ENCODE measurements at regions not wholly inside any gene's neighbourhood (a gene's known extent, or its start where the extent isn't known, plus 50 kb on each side); places are given as distances from the start of the nearest gene placed in this dataset.

DNA sequence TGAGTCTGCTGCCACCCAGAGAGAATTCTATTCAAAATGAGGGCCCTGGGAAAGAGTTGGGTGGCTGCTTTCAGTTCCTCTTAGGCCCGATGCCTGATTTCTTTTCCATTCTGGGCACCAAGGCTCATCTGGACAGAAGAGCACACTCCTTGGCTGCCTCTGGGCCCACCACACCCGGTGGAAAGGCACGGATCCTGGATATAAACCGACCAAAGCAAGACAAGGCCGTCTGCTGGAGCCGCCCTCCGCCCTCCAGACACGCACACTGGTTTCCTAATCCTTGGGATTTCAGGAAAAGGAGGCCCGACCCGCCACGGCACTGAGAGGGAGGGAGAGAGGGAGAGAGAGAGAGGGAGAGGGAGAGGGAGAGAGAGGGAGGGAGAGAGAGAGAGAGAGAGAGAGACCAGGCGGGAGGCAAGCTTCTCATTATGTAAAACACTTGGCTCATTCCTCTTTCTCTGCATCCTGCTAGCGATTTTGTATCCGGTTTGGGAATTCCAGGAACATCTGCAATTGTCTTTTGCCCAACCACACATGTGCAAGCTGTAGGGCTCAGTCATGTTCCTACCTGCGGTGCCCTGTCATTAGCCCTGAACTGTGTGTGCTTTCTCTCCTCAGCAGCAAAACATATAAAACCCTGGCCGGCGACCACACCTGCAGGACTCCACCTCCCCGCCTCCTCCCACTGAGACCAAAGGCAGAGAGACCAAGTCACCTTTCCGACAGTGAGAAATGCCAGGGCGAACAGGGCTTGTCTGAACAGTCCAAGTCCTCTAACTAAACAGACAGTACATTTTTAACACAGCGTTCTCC is 347.2 kb downstream of the SOX9 start:
- H3K4me3 ChIP-seq (ENCODE audit: low read length), result no peak overlapping the region

GRCh38 chr17:72468841-72469240 is 348.0 kb downstream of the SOX9 start:
- Histone ChIP-seq H3K27ac (ENCODE audit: low read length) (no peak overlapping the region), H3K4me2 (ENCODE audit: low read length) (no peak overlapping the region), H4K20me1 (ENCODE audit: low read length) (no peaks in the 10 kb centered on the region), H3K27me3 (ENCODE audit: low read length) (no peaks in the 10 kb centered on the region), H3K79me2 (ENCODE audit: low read length) (peaks cover 85% of the 10 kb centered on the region), H3K9ac (ENCODE audit: low read length) (no peak overlapping the region), H3K4me3 (ENCODE audit: low read length) (no peak overlapping the region), H3K36me3 (ENCODE audit: low read depth, low read length) (peaks cover 4% of the 10 kb centered on the region; the same call in 1 of the 2 replicates), H2AFZ (ENCODE audit: low read length) (no peak overlapping the region), H3K9me3 (ENCODE audit: low read length) (no peaks in the 10 kb centered on the region), H3K4me1 (ENCODE audit: insufficient read depth, low read length) (peaks cover 32% of the 10 kb centered on the region), H3F3A (ENCODE audit: low read length, unreplicated experiment) (peaks cover 9% of the 10 kb centered on the region), H3K9me2 (replicated peaks; ENCODE audit: low read length) (no peaks in the 10 kb centered on the region)
- no peak for TF ChIP-seq EZH2 (IDR thresholded peaks at IDR 0.05; ENCODE audit: low read length, unreplicated experiment)
- TF ChIP-seq, protein P1, sequence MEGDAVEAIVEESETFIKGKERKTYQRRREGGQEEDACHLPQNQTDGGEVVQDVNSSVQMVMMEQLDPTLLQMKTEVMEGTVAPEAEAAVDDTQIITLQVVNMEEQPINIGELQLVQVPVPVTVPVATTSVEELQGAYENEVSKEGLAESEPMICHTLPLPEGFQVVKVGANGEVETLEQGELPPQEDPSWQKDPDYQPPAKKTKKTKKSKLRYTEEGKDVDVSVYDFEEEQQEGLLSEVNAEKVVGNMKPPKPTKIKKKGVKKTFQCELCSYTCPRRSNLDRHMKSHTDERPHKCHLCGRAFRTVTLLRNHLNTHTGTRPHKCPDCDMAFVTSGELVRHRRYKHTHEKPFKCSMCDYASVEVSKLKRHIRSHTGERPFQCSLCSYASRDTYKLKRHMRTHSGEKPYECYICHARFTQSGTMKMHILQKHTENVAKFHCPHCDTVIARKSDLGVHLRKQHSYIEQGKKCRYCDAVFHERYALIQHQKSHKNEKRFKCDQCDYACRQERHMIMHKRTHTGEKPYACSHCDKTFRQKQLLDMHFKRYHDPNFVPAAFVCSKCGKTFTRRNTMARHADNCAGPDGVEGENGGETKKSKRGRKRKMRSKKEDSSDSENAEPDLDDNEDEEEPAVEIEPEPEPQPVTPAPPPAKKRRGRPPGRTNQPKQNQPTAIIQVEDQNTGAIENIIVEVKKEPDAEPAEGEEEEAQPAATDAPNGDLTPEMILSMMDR (conservative IDR thresholded peaks at IDR 0.05; ENCODE audit: low read depth, low read length), result no peak
- TF ChIP-seq EZH2phosphoT487 (IDR thresholded peaks at IDR 0.05; ENCODE audit: borderline replicate concordance, low read length), result no peak
- ATAC-seq (no peak), DNase-seq (no peak)
- BruUV-seq (replicated peaks), result no TSS peak
- intact Hi-C loops (cut with micrococcal nuclease), result loop anchor here (5.0 kb wide), 1 partner anchor 73 kb away; no protein-coding TSS in a partner anchor
- POLR2A ChIA-PET (ENCODE audit: unreplicated experiment), result no interaction called here
- CTCF ChIA-PET, result no interaction called here

More for the DNA sequence above, 347.2 kb downstream of the SOX9 start:
- peaks cover 90% of the 10 kb centered on the region for H3K79me2 ChIP-seq (ENCODE audit: low read length)
- intact Hi-C loops (cut with micrococcal nuclease), result loop anchor here (5.0 kb wide), 1 partner anchor 74 kb away; no protein-coding TSS in a partner anchor
- ATAC-seq (no peak), DNase-seq (no peak)
- CTCF ChIA-PET, result no interaction called here
- H3K27ac ChIP-seq (ENCODE audit: low read length), result peak overlapping the region; percentile 96
- peaks cover 4% of the 10 kb centered on the region; the same call in 1 of the 2 replicates for H3K9me3 ChIP-seq (ENCODE audit: low read length)
- peak overlapping the region; percentile 96; the same call in 1 of the 2 replicates for H3K9ac ChIP-seq (ENCODE audit: low read length)
- peaks cover 10% of the 10 kb centered on the region; the same call in 1 of the 2 replicates for H3K36me3 ChIP-seq (ENCODE audit: low read depth, low read length)
- no peaks in the 10 kb centered on the region for H4K20me1 ChIP-seq (ENCODE audit: low read length)
- POLR2A ChIA-PET (ENCODE audit: unreplicated experiment), result no interaction called here
- TF ChIP-seq, protein P1 (conservative IDR thresholded peaks at IDR 0.05; ENCODE audit: low read depth, low read length), result no peak
- TF ChIP-seq EZH2phosphoT487 (IDR thresholded peaks at IDR 0.05; ENCODE audit: borderline replicate concordance, low read length) (no peak), EZH2 (IDR thresholded peaks at IDR 0.05; ENCODE audit: low read length, unreplicated experiment) (no peak)
- H3K4me1 ChIP-seq (ENCODE audit: insufficient read depth, low read length), result peaks cover 32% of the 10 kb centered on the region
- no peak overlapping the region for H2AFZ ChIP-seq (ENCODE audit: low read length)
- peaks cover 9% of the 10 kb centered on the region for H3F3A ChIP-seq (ENCODE audit: low read length, unreplicated experiment)
- H3K4me2 ChIP-seq (ENCODE audit: low read length), result no peak overlapping the region
- no peaks in the 10 kb centered on the region for H3K27me3 ChIP-seq (ENCODE audit: low read length)
- H3K9me2 ChIP-seq (replicated peaks; ENCODE audit: low read length), result no peaks in the 10 kb centered on the region
- no TSS peak for BruUV-seq (replicated peaks)

GRCh38 chr17:72470121-72470705 is 349.4 kb downstream of the SOX9 start:
- no peak for ATAC-seq
- Histone ChIP-seq H4K20me1 (ENCODE audit: low read length) (no peaks in the 10 kb centered on the region), H3K4me2 (ENCODE audit: low read length) (no peak overlapping the region), H3F3A (ENCODE audit: low read length, unreplicated experiment) (peaks cover 9% of the 10 kb centered on the region), H2AFZ (ENCODE audit: low read length) (no peak overlapping the region), H3K9me2 (replicated peaks; ENCODE audit: low read length) (no peaks in the 10 kb centered on the region), H3K27me3 (ENCODE audit: low read length) (no peaks in the 10 kb centered on the region), H3K9ac (ENCODE audit: low read length) (no peak overlapping the region), H3K79me2 (ENCODE audit: low read length) (peaks cover 85% of the 10 kb centered on the region), H3K27ac (ENCODE audit: low read length) (no peak overlapping the region), H3K4me1 (ENCODE audit: insufficient read depth, low read length) (peaks cover 21% of the 10 kb centered on the region), H3K4me3 (ENCODE audit: low read length) (no peak overlapping the region), H3K9me3 (ENCODE audit: low read length) (no peaks in the 10 kb centered on the region), H3K36me3 (ENCODE audit: low read depth, low read length) (no peaks in the 10 kb centered on the region)
- CTCF ChIA-PET, result no interaction called here
- TF ChIP-seq, protein P1 (conservative IDR thresholded peaks at IDR 0.05; ENCODE audit: low read depth, low read length), result no peak
- intact Hi-C loops (cut with micrococcal nuclease), result no loop called here
- BruUV-seq (replicated peaks), result no TSS peak
- POLR2A ChIA-PET (ENCODE audit: unreplicated experiment), result no interaction called here
- no peak for DNase-seq

Measured in PC-3 (cell line).